Activated CD8-positive, alpha-beta T cell treated with anti-CD3 and anti-CD28 coated beads, Interleukin-2, amount 10 ng/mL, durations not matched to agents 7 days and 5 days (primary cell): ENCODE measurements at regions not wholly inside any gene's neighbourhood (a gene's known extent, or its start where the extent isn't known, plus 50 kb on each side); places are given as distances from the start of the nearest gene placed in this dataset.
"Not testable (repeated sequence)": the region's sequence is repeated elsewhere in the genome, so short reads cannot be mapped to it uniquely, and the experiment has no call there.

Source experiments
- ATAC-seq: fragments of 150-1000 bp; cut with Tn5 transposase; one replicate; pipeline ENCODE4 v1.10.0; 2021; ENCODE audit warnings: moderate library complexity
- CTCF ChIA-PET: fragments of 350-600 bp; sonication (Branson Sonifier 250); formaldehyde crosslinking; loops from one replicate; lab custom pipeline; 2021; ENCODE audit warnings: antibody characterized with exemption; lab: Charles Lee
- POLR2A ChIA-PET: fragments of 350-600 bp; sonication (Branson Sonifier 250); formaldehyde crosslinking; loops from one replicate; lab custom pipeline; 2021; ENCODE audit warnings: antibody characterized with exemption; lab: Charles Lee
- DNase-seq: peaks from one replicate; pipeline ENCODE4 v3.0.0-alpha.2; 2020
- H3K27ac Mint-ChIP-seq: one replicate; pipeline ENCODE4 v1.8.0; 2021; ENCODE audit warnings: mild to moderate bottlenecking, mixed read lengths
- H3K27me3 Mint-ChIP-seq: one replicate; pipeline ENCODE4 v1.8.0; 2021; ENCODE audit warnings: low read depth, mixed read lengths
- H3K36me3 Mint-ChIP-seq: one replicate; pipeline ENCODE4 v1.8.0; 2021; ENCODE audit warnings: low read depth, mixed read lengths
- H3K4me1 Mint-ChIP-seq: one replicate; pipeline ENCODE4 v1.8.0; 2021; ENCODE audit warnings: low read depth, mixed read lengths
- H3K4me3 Mint-ChIP-seq: one replicate; pipeline ENCODE4 v1.8.0; 2021; ENCODE audit warnings: mild to moderate bottlenecking, mixed read lengths
- H3K9me3 Mint-ChIP-seq: one replicate; pipeline ENCODE4 v1.8.0; 2022; ENCODE audit warnings: mixed read lengths; ENCODE audit not compliant: insufficient read depth

DNA sequence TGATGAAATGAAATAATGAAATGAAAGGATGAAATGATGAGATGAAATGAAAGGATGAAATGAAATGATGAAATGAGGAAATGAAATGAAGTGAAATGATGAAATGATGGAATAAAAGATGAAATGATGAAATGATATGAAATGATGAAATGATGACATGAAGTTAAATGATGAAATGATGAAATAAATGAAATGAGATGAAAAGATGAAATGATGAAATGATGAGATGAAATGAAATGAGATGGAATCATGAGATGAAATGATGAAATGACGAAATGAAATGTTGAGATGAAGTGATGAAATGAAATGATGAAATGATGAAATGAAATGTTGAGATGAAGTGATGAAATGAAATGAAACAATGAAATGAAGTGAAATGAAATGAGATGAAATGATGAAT is 638.3 kb downstream of the GOLGA6L6 start:
- H3K4me3 Mint-ChIP-seq, H3K36me3 Mint-ChIP-seq, POLR2A ChIA-PET, H3K4me1 Mint-ChIP-seq, ATAC-seq, H3K27ac Mint-ChIP-seq, CTCF ChIA-PET, H3K27me3 Mint-ChIP-seq, DNase-seq: not testable (repeated sequence)
- peaks cover 25% of the 10 kb centered on the region for H3K9me3 Mint-ChIP-seq

DNA sequence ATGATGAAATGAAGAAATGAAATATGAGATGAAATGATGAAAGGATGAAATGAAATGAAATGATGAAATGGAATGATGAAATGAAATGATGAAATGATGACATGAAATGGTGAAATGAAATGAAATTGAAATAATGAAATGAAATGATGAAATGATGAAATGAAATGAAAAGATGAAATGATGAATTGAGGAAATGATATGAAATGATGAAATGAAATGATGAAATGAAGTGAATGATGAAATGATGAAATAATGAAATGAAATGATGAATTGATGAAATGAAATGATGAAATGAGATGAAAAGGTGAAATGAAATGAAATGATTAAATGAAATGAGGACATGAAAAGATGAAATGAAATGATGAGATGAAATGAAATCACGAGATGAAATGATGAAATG is 639.2 kb downstream of the GOLGA6L6 start:
- CTCF ChIA-PET, POLR2A ChIA-PET, ATAC-seq, H3K27me3 Mint-ChIP-seq, H3K4me3 Mint-ChIP-seq, H3K36me3 Mint-ChIP-seq, H3K27ac Mint-ChIP-seq, H3K4me1 Mint-ChIP-seq, DNase-seq: not testable (repeated sequence)
- peaks cover 28% of the 10 kb centered on the region for H3K9me3 Mint-ChIP-seq

DNA sequence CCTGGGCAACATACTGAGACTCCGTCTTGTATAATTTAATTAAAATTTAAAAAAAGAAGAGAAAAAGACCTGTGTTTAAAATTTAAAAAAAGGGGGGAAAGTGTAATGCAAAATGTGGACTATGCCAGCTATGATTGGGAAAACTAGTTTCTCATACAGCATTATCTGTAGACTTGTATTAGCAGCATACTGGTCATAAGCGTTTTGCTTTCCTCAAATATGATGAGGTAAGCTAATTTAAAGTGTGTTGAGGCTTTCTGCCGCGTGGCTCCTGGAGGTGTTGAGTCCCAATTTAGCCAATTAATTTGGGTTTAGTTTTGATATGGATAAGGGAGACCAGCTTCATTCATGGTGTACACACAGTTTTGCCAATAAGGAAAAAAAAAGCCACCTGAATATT is 640.2 kb downstream of the GOLGA6L6 start:
- H3K4me3 Mint-ChIP-seq, H3K27me3 Mint-ChIP-seq, CTCF ChIA-PET, POLR2A ChIA-PET, DNase-seq, ATAC-seq, H3K36me3 Mint-ChIP-seq, H3K27ac Mint-ChIP-seq, H3K4me1 Mint-ChIP-seq: not testable (repeated sequence)
- peaks cover 31% of the 10 kb centered on the region for H3K9me3 Mint-ChIP-seq

DNA sequence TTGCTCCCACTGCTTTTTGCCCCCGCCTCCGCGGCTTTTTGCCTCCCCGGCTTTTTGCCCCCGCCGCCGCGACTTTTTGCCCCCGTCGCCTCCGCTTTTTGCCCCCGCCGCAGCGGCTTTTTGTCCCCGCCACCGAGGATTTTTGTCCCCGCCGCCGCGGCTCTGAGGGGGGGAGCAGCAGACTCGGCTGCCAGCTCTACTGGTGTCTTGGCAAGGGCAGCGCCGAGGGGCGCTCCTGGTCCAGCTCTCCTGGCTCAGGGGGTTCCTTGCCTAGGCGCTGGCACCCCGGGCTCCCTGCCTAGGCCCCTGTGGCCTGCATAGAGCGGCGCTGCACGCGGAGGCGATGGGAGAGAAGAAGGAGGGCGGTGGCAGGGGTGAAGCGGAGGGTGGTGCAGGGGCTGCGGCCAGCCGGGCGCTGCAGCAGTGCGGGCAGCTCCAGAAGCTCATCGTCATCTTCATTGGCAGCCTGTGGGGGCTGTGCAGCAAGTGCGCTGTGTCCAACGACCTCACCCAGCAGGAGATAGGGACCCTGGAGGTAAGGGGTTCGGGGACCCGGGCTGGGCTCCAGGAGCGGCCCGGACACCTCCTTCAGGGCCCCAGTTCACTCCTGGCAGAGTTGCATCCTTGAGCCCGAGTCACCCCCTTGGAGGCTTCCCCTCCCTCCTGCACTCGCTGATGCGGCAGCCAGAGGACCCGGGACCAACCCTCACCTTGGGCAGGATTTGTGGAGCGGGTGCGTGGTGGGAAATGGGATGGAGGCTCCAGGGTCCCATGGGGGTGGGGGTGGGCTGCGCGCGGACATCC is 642.4 kb downstream of the GOLGA6L6 start:
- H3K36me3 Mint-ChIP-seq, result peaks cover 8% of the 10 kb centered on the region
- CTCF ChIA-PET, result no interaction called here
- H3K27me3 Mint-ChIP-seq, result no peaks in the 10 kb centered on the region
- POLR2A ChIA-PET, result no interaction called here
- DNase-seq (no peak), ATAC-seq (no peak)
- peaks cover 34% of the 10 kb centered on the region for H3K9me3 Mint-ChIP-seq
- no peak overlapping the region for H3K27ac Mint-ChIP-seq
- H3K4me3 Mint-ChIP-seq, result no peak overlapping the region
- H3K4me1 Mint-ChIP-seq, result no peaks in the 10 kb centered on the region

DNA sequence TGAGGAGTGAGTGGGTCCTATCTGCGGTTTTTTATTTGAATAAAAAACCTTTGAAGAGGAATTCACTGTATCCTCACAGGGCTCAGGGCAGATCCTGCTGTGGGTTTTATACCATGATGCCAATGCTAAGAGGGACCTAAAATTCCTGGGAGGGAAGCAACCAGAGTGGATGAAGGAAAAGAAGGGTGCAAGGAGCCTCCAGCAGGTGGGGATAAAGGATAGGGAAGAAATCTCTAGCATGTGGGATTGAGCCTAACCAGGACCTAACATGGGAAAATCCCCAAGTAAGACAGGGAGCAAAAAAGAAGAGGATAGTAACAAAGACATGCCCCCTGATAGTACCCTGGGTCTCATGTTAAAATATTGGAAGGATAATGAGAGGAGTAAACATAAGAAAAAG is 652.8 kb downstream of the GOLGA6L6 start:
- ATAC-seq, POLR2A ChIA-PET: not testable (repeated sequence)
- peaks cover 14% of the 10 kb centered on the region for H3K9me3 Mint-ChIP-seq

DNA sequence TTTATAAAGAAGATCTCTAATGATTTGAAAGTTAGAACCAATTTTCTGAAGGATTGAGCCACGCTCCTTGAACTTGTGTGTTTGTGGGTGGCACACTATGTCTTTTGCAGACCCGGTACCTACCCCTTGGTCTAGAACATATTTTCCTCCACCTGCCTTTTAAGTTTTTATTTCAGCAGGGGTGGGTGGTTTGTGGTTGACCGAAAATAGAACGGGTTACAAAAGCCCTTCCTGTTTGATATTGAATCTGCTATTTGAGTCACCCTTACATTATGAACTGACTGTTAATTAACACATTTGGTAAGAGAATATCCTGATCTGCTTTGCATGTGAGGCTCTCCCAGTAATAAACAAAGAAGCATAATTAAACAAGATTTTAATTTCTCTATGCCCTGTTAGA is 697.5 kb downstream of the GOLGA6L6 start:
- H3K36me3 Mint-ChIP-seq, H3K4me1 Mint-ChIP-seq, ATAC-seq, H3K27me3 Mint-ChIP-seq, POLR2A ChIA-PET, H3K4me3 Mint-ChIP-seq, H3K27ac Mint-ChIP-seq, CTCF ChIA-PET, H3K9me3 Mint-ChIP-seq, DNase-seq: not testable (repeated sequence)

More for the DNA sequence above, 652.8 kb downstream of the GOLGA6L6 start:
- H3K4me1 Mint-ChIP-seq, H3K4me3 Mint-ChIP-seq, H3K36me3 Mint-ChIP-seq, H3K27me3 Mint-ChIP-seq, H3K27ac Mint-ChIP-seq, DNase-seq, CTCF ChIA-PET: not testable (repeated sequence)
